Loucy (cell line): ENCODE measurements at regions not wholly inside any gene's neighbourhood (a gene's known extent, or its start where the extent isn't known, plus 50 kb on each side); places are given as distances from the start of the nearest gene placed in this dataset.

Experiments used
- EZH2phosphoT487 ChIP-seq: fragments of 200-600 bp; IDR thresholded peaks from 2 replicates; pipeline ENCODE4 v1.6.1; 2018; ENCODE audit warnings: antibody characterized with exemption, mild to moderate bottlenecking, moderate library complexity, borderline replicate concordance
- TF ChIP-seq, protein P1 (sequence below): fragments of 200-600 bp; sonication (generic); conservative IDR thresholded peaks from 2 replicates; pipeline ENCODE4 v1.5.1; 2014; ENCODE audit warnings: mild to moderate bottlenecking, antibody characterized with exemption, low read length

- TF ChIP-seq, protein P1, sequence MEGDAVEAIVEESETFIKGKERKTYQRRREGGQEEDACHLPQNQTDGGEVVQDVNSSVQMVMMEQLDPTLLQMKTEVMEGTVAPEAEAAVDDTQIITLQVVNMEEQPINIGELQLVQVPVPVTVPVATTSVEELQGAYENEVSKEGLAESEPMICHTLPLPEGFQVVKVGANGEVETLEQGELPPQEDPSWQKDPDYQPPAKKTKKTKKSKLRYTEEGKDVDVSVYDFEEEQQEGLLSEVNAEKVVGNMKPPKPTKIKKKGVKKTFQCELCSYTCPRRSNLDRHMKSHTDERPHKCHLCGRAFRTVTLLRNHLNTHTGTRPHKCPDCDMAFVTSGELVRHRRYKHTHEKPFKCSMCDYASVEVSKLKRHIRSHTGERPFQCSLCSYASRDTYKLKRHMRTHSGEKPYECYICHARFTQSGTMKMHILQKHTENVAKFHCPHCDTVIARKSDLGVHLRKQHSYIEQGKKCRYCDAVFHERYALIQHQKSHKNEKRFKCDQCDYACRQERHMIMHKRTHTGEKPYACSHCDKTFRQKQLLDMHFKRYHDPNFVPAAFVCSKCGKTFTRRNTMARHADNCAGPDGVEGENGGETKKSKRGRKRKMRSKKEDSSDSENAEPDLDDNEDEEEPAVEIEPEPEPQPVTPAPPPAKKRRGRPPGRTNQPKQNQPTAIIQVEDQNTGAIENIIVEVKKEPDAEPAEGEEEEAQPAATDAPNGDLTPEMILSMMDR: no peak
- no peak for TF ChIP-seq EZH2phosphoT487
Observed at GRCh38 chr7:19610194-19610943, 98.5 kb downstream of the POLR1F start.
